Testis (tissue), 2 donors: ENCODE measurements at regions not wholly inside any gene's neighbourhood (a gene's known extent, or its start where the extent isn't known, plus 50 kb on each side); places are given as distances from the start of the nearest gene placed in this dataset.

ENCODE experiments used
- DNase-seq: peaks from one replicate; pipeline ENCODE4 v3.0.0-alpha.2; 2019
- H3K27ac ChIP-seq, 2 donors: fragments of 200-600 bp; sonication (generic); one replicate each; pipeline ENCODE4 v1.5.1; 2019
- H3K27me3 ChIP-seq: fragments of 200-600 bp; sonication (generic); one replicate; pipeline ENCODE4 v1.5.1; 2019
- H3K36me3 ChIP-seq: fragments of 200-600 bp; sonication (generic); one replicate; pipeline ENCODE4 v1.5.1; 2017; ENCODE audit warnings: low read depth; ENCODE audit errors: missing control alignments
- H3K4me1 ChIP-seq: fragments of 200-600 bp; sonication (generic); one replicate; pipeline ENCODE4 v1.5.1; 2019
- H3K4me3 ChIP-seq, 2 donors: fragments of 200-600 bp; sonication (generic); one replicate each; pipeline ENCODE4 v1.5.1; 2017 to 2019
- H3K9me3 ChIP-seq: fragments of 200-600 bp; sonication (generic); one replicate; pipeline ENCODE4 v1.5.1; 2017
- CTCF ChIP-seq, 3 experiments: fragments of 450-650 bp in 2 of 3; fragments of 200-600 bp in 1 of 3; sonication (generic) in 1 of 3; IDR thresholded peaks; one replicate each; pipeline ENCODE4 v1.5.1; 2016 to 2019; ENCODE audit warnings: antibody characterized with exemption in 3 of 3, mild to moderate bottlenecking in 2 of 3, moderate library complexity in 1 of 3
- POLR2A ChIP-seq: fragments of 450-650 bp; IDR thresholded peaks from one replicate; pipeline ENCODE4 v1.6.1; 2017; ENCODE audit warnings: antibody characterized with exemption, mild to moderate bottlenecking, moderate library complexity
- WGBS, 2 donors: methylation state at CpG; one replicate each; pipeline ENCODE4 v1.1.5; 2018; 5-methylcytosine and 5-hydroxymethylcytosine counted together
- intact Hi-C: fragments of 100-400 bp; cut with DNase I; formaldehyde crosslinking; loops from one replicate; pipeline ENCODE4 v1.15.1; 2023; ENCODE audit warnings: low total_unique reads

GRCh38 chr3:95775486-95776094 is 1038.8 kb upstream of the EPHA6 start:
- Histone ChIP-seq H3K4me3 (no peak overlapping the region), H3K9me3 (no peaks in the 10 kb centered on the region), H3K27ac (no peak overlapping the region), H3K4me1 (no peaks in the 10 kb centered on the region), H3K36me3 (no peaks in the 10 kb centered on the region), H3K27me3 (no peaks in the 10 kb centered on the region)
- intact Hi-C loops: no loop called here
- no peak for TF ChIP-seq POLR2A
- TF ChIP-seq CTCF (IDR thresholded peaks at IDR 0.05): no peak
- 48 to 50% methylated on average over 5 of the region's 5 CpGs for WGBS, 2 donors
- no peak for DNase-seq

- Histone ChIP-seq H3K27ac (no peak overlapping the region), H3K4me1 (no peaks in the 10 kb centered on the region), H3K36me3 (no peaks in the 10 kb centered on the region), H3K4me3 (no peak overlapping the region), H3K27me3 (no peaks in the 10 kb centered on the region), H3K9me3 (no peaks in the 10 kb centered on the region)
- TF ChIP-seq CTCF (IDR thresholded peaks at IDR 0.05) (no peak), POLR2A (no peak)
- no peak for DNase-seq
- intact Hi-C loops: no loop called here
These were observed 1032.8 kb upstream of the EPHA6 start for GRCh38 chr3:95781598-95781997.

GRCh38 chr3:95789111-95789510 is 1025.3 kb upstream of the EPHA6 start:
- Histone ChIP-seq H3K4me1 (no peaks in the 10 kb centered on the region), H3K36me3 (no peaks in the 10 kb centered on the region), H3K4me3 (no peak overlapping the region), H3K27me3 (no peaks in the 10 kb centered on the region), H3K27ac (no peak overlapping the region), H3K9me3 (no peaks in the 10 kb centered on the region)
- TF ChIP-seq POLR2A: no peak
- no peak for TF ChIP-seq CTCF (IDR thresholded peaks at IDR 0.05)
- intact Hi-C loops: no loop called here
- 80 to 85% methylated on average over 1 of the region's 1 CpG for WGBS, 2 donors
- no peak for DNase-seq

- no peak for TF ChIP-seq CTCF (IDR thresholded peaks at IDR 0.05)
- TF ChIP-seq POLR2A: no peak
- Histone ChIP-seq H3K4me1 (no peaks in the 10 kb centered on the region), H3K4me3 (no peak overlapping the region), H3K27ac (no peak overlapping the region), H3K36me3 (no peaks in the 10 kb centered on the region), H3K27me3 (no peaks in the 10 kb centered on the region), H3K9me3 (no peaks in the 10 kb centered on the region)
- intact Hi-C loops: no loop called here
- DNase-seq: no peak
- 95 to 96% methylated on average over 3 of the region's 3 CpGs for WGBS, 2 donors
These were observed 1017.3 kb upstream of the EPHA6 start for GRCh38 chr3:95797081-95797480.

GRCh38 chr3:95798628-95799027 is 1015.8 kb upstream of the EPHA6 start:
- TF ChIP-seq CTCF (IDR thresholded peaks at IDR 0.05) (no peak), POLR2A (no peak)
- Histone ChIP-seq H3K27ac (no peak overlapping the region), H3K4me1 (no peaks in the 10 kb centered on the region), H3K4me3 (no peak overlapping the region), H3K36me3 (no peaks in the 10 kb centered on the region), H3K9me3 (no peaks in the 10 kb centered on the region), H3K27me3 (no peaks in the 10 kb centered on the region)
- intact Hi-C loops: no loop called here
- no peak for DNase-seq
- WGBS, 2 donors: 79 to 93% methylated on average over 1 of the region's 1 CpG
